SH-SY5Y (cell line): ENCODE measurements at regions not wholly inside any gene's neighbourhood (a gene's known extent, or its start where the extent isn't known, plus 50 kb on each side); places are given as distances from the start of the nearest gene placed in this dataset.

ENCODE experiments used
- GATA2 ChIP-seq: IDR thresholded peaks from 2 replicates; pipeline ENCODE4 v1.6.1; 2011; ENCODE audit warnings: mild to moderate bottlenecking, low read depth, low read length
- GATA3 ChIP-seq: IDR thresholded peaks from 2 replicates; pipeline ENCODE4 v1.6.1; 2011; ENCODE audit warnings: low read depth, mild to moderate bottlenecking, low read length, moderate library complexity

GRCh38 chr4:79141530-79141929, 184.3 kb downstream of the NAA11 start:
- TF ChIP-seq GATA3: no peak
- no peak for TF ChIP-seq GATA2
